Astrocyte of the cerebellum (primary cell): ENCODE measurements at regions not wholly inside any gene's neighbourhood (a gene's known extent, or its start where the extent isn't known, plus 50 kb on each side); places are given as distances from the start of the nearest gene placed in this dataset.

Experiments used
- DNase-seq: peaks from one replicate; pipeline ENCODE4 v3.0.0-alpha.2; 2011; ENCODE audit warnings: low read depth
- H3K4me3 ChIP-seq: 2 replicates; pipeline ENCODE4 v1.5.1; 2011; ENCODE audit warnings: mild to moderate bottlenecking, low read depth, low read length, moderate library complexity
- in situ Hi-C: cut with HindIII; loops from 2 replicates; pipeline ENCODE4 v1.10.0; 2017; ENCODE audit warnings: low sequenced_read_pairs
- TF ChIP-seq, protein P1 (sequence below): IDR thresholded peaks from 2 replicates; pipeline ENCODE4 v1.5.1; 2012; ENCODE audit warnings: low read length, low read depth, moderate library complexity, mild to moderate bottlenecking; ENCODE audit errors: missing control alignments

DNA sequence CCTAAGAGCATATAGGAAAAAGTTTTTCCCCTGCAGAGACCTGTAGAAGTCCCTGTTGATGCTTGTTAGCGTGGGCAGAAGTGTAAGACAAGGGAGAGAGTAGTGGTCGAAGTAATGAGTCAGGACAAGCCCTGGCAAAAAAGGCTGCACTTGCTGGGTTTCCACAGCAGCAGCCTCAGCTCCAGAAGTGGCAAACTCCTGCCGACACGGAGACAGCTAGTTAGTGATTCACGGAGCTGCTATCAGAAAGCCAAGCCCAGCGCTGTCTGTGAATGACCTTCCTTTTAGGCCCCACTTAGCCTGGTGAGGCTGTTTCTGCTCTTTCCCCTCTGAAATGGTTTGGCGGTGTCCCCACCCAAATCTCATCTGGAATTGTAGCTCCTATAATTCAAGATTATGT is 109.1 kb downstream of the FAM50B start:
- DNase-seq: no peak
- in situ Hi-C loops: no loop called here
- no peak overlapping the region for H3K4me3 ChIP-seq
- TF ChIP-seq, protein P1, sequence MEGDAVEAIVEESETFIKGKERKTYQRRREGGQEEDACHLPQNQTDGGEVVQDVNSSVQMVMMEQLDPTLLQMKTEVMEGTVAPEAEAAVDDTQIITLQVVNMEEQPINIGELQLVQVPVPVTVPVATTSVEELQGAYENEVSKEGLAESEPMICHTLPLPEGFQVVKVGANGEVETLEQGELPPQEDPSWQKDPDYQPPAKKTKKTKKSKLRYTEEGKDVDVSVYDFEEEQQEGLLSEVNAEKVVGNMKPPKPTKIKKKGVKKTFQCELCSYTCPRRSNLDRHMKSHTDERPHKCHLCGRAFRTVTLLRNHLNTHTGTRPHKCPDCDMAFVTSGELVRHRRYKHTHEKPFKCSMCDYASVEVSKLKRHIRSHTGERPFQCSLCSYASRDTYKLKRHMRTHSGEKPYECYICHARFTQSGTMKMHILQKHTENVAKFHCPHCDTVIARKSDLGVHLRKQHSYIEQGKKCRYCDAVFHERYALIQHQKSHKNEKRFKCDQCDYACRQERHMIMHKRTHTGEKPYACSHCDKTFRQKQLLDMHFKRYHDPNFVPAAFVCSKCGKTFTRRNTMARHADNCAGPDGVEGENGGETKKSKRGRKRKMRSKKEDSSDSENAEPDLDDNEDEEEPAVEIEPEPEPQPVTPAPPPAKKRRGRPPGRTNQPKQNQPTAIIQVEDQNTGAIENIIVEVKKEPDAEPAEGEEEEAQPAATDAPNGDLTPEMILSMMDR: no peak

- DNase-seq: no peak
- no peak overlapping the region for H3K4me3 ChIP-seq
- in situ Hi-C loops: no loop called here
- TF ChIP-seq, protein P1: no peak
Measured at GRCh38 chr6:3959385-3959784, 110.2 kb downstream of the FAM50B start.

DNA sequence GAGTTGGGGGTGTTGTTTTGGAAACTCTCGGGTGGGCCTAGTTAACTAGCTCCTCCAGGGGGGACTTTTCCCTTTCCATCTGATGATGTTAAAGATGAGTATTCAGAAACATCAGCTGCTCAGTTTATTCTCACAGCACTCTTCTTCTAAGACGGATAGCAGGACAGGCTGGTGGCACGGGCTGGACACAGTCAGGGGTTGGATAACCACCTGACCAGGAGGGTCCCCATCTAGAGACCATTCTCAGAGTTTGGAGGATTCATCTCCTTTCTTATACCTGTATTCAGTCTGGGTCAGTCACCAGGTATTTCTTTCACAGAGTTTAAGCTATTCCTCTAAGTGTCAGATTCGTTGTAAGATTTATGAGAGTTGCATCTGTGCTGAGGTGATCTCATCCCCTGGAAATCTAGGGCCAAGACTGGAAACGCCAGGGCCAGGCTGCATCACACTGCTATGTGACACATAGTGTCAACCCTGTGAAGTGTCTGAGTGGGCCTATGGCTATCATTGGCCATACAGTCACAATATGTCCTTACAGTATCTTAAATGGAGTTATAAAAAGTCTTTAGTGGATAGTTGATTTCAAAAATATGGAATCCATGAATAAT is 111.7 kb downstream of the FAM50B start:
- in situ Hi-C loops: no loop called here
- TF ChIP-seq, protein P1: no peak
- DNase-seq: no peak
- H3K4me3 ChIP-seq: no peak overlapping the region

DNA sequence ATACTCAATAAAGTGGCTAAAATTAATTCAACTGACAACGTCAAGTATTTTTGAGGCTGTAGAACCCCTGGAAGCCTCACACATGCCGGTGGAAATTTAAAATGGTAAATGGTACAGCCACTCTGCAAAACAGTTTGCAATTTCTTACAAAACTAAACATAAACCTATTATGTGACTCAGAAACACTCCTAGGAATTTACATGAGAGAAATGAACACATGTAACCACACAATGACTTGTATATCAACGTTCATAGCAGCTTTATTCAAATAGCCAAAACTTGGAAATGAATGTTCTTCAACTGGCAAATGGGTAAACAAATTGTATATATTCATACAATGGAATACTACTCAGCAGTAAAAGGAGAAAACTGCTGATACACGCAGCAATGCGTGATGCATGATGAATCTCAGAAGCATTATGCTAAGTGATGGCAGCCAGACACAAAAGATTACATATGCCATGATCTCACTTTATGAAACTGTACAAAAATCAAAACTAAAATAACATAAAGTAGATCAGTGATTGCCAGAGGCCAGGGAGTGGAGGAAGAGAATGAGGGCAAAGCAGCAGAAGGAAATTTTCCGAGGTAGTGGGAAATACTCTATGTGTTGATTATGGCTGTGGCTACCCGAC is 112.5 kb downstream of the FAM50B start:
- in situ Hi-C loops: no loop called here
- H3K4me3 ChIP-seq: no peak overlapping the region
- TF ChIP-seq, protein P1: no peak
- DNase-seq: no peak

GRCh38 chr6:3962291-3963280 is 113.4 kb downstream of the FAM50B start:
- no peak overlapping the region for H3K4me3 ChIP-seq
- TF ChIP-seq, protein P1: no peak
- in situ Hi-C loops: no loop called here
- DNase-seq: no peak

DNA sequence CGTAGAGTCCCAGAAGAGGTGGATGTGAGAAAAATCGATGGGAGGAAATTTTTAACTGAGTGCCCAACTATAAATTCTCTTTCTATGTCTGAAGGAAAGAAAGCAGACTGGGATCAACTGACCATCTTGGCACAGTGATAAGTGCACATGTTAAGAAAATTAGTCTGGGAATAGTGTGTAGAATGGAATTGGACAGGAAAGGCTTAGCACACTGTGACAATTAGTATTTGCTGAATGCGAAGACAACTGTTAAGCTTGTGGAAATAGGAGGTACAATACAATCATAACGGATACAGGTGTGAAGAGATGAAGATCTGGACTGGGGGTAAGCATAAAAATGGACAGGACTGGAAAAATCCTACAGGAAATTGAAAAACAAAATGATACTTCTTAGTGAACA is 114.3 kb downstream of the FAM50B start:
- DNase-seq: no peak
- in situ Hi-C loops: no loop called here
- H3K4me3 ChIP-seq: no peak overlapping the region
- TF ChIP-seq, protein P1: no peak
